PC-9 (cell line): ENCODE measurements at regions not wholly inside any gene's neighbourhood (a gene's known extent, or its start where the extent isn't known, plus 50 kb on each side); places are given as distances from the start of the nearest gene placed in this dataset.
"Not testable (repeated sequence)": the region's sequence is repeated elsewhere in the genome, so short reads cannot be mapped to it uniquely, and the experiment has no call there.

Experiments
- BruUV-seq: library from RNA; stranded (reverse); fragments of 400-500 nt; replicated peaks from 2 replicates; lab custom pipeline; 2021; lab: Mats Ljungman, UMichigan
- CTCF ChIA-PET: fragments of 300-600 bp; sonication (Branson Sonifier 250); formaldehyde crosslinking; loops from one replicate; lab custom pipeline; 2022; ENCODE audit warnings: antibody characterized with exemption; lab: Charles Lee
- POLR2A ChIA-PET: fragments of 300-600 bp; sonication (Branson Sonifier 250); formaldehyde crosslinking; loops from one replicate; lab custom pipeline; 2022; ENCODE audit warnings: antibody characterized with exemption; ENCODE audit not compliant: unreplicated experiment; lab: Charles Lee
- DNase-seq, 2 experiments: peaks; one replicate each; pipeline versions ENCODE4 v3.0.0 to v3.0.0-alpha.2; 2015 to 2022; ENCODE audit warnings: mixed read lengths in 1 of 2
- H2AFZ ChIP-seq: fragments of 200-600 bp; sonication (generic); 2 replicates; pipeline ENCODE4 v1.8.1; 2017; ENCODE audit warnings: antibody characterized with exemption
- H3F3A ChIP-seq: fragments of 200-600 bp; sonication (generic); 2 replicates; pipeline ENCODE4 v1.8.1; 2017; ENCODE audit warnings: antibody characterized with exemption, mild to moderate bottlenecking, low read depth; ENCODE audit not compliant: insufficient read depth
- H3K27ac ChIP-seq: fragments of 200-600 bp; sonication (generic); 2 replicates; pipeline ENCODE4 v1.6.1; 2016; ENCODE audit warnings: mixed run types
- H3K27me3 ChIP-seq: fragments of 200-600 bp; sonication (generic); 2 replicates; pipeline ENCODE4 v1.6.1; 2016; ENCODE audit warnings: low read depth, mixed run types; ENCODE audit not compliant: insufficient read depth
- H3K36me3 ChIP-seq: fragments of 200-600 bp; sonication (generic); 2 replicates; pipeline ENCODE4 v1.6.1; 2016; ENCODE audit warnings: low read depth, mixed run types
- H3K4me1 ChIP-seq: fragments of 200-600 bp; sonication (generic); replicated peaks from 2 replicates; pipeline ENCODE4 v1.6.1; 2016; ENCODE audit warnings: mixed run types; ENCODE audit not compliant: insufficient read depth
- H3K4me2 ChIP-seq: fragments of 200-600 bp; sonication (generic); 2 replicates; pipeline ENCODE4 v1.6.1; 2017; ENCODE audit warnings: mixed run types
- H3K4me3 ChIP-seq: fragments of 200-600 bp; sonication (generic); 2 replicates; pipeline ENCODE4 v1.6.1; 2016; ENCODE audit warnings: mixed run types
- H3K79me2 ChIP-seq: fragments of 200-600 bp; sonication (generic); 2 replicates; pipeline ENCODE4 v1.6.1; 2017; ENCODE audit warnings: low read depth, mixed run types
- H3K9me2 ChIP-seq: fragments of 200-600 bp; sonication (generic); 2 replicates; pipeline ENCODE4 v1.8.1; 2017; ENCODE audit warnings: mild to moderate bottlenecking; ENCODE audit not compliant: insufficient read depth
- H3K9me3 ChIP-seq: fragments of 200-600 bp; sonication (generic); 2 replicates; pipeline ENCODE4 v1.8.1; 2016; ENCODE audit warnings: low read depth; ENCODE audit not compliant: insufficient read depth
- H4K20me1 ChIP-seq: fragments of 200-600 bp; sonication (generic); 2 replicates; pipeline ENCODE4 v1.8.1; 2017; ENCODE audit not compliant: insufficient read depth
- EZH2 ChIP-seq: fragments of 200-600 bp; sonication (generic); IDR thresholded peaks from 2 replicates; pipeline ENCODE4 v1.8.0; 2017; ENCODE audit warnings: antibody characterized with exemption, low read depth
- intact Hi-C: fragments of 100-400 bp; cut with micrococcal nuclease; formaldehyde crosslinking; loops from one replicate; pipeline ENCODE4 v1.10.0; 2022; ENCODE audit not compliant: unreplicated experiment
- TF ChIP-seq, protein P1 (sequence below): fragments of 200-600 bp; sonication (generic); conservative IDR thresholded peaks from 2 replicates; pipeline ENCODE4 v1.6.1; 2017; ENCODE audit warnings: mixed run types, antibody characterized with exemption, mild to moderate bottlenecking, moderate library complexity

DNA sequence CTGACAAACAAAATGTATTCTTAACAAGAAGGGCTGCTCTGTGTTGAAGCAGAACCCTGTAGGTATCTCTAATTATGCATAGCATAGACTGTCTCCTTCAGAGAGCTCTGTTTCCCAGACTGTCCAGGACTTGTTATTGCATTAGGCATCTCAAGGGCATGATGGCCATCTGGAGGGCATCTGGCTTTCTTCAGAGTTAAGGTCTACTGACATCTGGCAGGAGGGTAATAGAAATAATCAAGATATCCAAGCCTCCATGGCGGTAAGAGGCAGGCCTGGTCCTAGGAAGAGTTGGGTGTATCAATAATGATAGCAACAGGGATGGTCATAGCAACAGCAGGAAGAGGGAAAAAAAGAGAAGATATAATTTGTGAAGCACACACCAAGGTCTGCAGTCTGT, 161.2 kb downstream of the TTC8 start:
- H3K27ac ChIP-seq, result no peak overlapping the region
- CTCF ChIA-PET, result no interaction called here
- peaks cover 30% of the 10 kb centered on the region for H3K4me1 ChIP-seq

DNA sequence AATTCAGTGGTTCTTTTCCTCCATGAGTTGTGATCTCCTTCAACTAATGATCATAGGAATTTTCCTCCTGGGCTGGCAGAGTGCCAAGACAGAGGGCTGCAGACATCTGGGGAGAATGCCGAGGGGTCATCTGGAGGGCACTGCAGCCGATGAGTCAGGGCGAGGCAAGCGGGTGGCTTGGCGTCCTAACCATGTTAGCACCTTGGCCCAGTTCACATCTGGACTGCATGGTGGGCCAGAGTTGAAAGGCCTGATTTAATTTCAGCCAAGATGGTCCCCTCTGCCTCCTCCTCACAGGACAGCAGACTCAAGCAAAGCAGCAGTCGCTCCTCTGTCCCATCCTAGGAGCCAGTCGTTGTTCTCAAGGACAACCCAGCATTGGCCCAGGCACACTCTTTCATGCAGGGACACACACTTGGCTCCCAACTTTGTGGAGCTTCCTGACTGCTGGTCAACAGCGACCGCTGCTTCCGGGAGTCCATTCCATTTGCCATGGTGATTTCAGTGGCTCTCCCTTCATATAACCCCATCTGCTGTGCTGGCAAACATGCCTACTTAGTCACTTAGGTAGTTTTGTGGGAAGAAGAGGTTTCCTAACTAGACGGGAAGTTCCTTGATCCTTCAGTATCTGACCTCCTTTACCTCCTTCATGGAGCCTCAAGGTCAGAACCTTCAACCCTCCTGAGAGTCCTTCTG, 161.8 kb downstream of the TTC8 start:
- ChIA-PET CTCF (no interaction called here), POLR2A (no interaction called here)
- Histone ChIP-seq H3K9me2 (no peaks in the 10 kb centered on the region), H4K20me1 (no peaks in the 10 kb centered on the region), H3K9me3 (no peaks in the 10 kb centered on the region), H3K36me3 (no peaks in the 10 kb centered on the region), H3K27me3 (no peaks in the 10 kb centered on the region), H3F3A (peaks cover 11% of the 10 kb centered on the region; the same call in 1 of the 2 replicates), H3K4me1 (peaks cover 30% of the 10 kb centered on the region), H3K4me3 (no peak overlapping the region), H3K27ac (peak overlapping the region; percentile 74), H2AFZ (no peak overlapping the region), H3K4me2 (no peak overlapping the region), H3K79me2 (no peaks in the 10 kb centered on the region)
- DNase-seq, result peak in 1 of 2 experiments; percentile 0
- no TSS peak for BruUV-seq
- intact Hi-C loops, result no loop called here
- TF ChIP-seq, protein P1, sequence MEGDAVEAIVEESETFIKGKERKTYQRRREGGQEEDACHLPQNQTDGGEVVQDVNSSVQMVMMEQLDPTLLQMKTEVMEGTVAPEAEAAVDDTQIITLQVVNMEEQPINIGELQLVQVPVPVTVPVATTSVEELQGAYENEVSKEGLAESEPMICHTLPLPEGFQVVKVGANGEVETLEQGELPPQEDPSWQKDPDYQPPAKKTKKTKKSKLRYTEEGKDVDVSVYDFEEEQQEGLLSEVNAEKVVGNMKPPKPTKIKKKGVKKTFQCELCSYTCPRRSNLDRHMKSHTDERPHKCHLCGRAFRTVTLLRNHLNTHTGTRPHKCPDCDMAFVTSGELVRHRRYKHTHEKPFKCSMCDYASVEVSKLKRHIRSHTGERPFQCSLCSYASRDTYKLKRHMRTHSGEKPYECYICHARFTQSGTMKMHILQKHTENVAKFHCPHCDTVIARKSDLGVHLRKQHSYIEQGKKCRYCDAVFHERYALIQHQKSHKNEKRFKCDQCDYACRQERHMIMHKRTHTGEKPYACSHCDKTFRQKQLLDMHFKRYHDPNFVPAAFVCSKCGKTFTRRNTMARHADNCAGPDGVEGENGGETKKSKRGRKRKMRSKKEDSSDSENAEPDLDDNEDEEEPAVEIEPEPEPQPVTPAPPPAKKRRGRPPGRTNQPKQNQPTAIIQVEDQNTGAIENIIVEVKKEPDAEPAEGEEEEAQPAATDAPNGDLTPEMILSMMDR, result no peak
- no peak for TF ChIP-seq EZH2

More for the DNA sequence above, 161.2 kb downstream of the TTC8 start:
- Histone ChIP-seq H2AFZ (no peak overlapping the region), H3K9me3 (no peaks in the 10 kb centered on the region), H3F3A (peaks cover 11% of the 10 kb centered on the region; the same call in 1 of the 2 replicates), H3K79me2 (no peaks in the 10 kb centered on the region), H3K4me3 (no peak overlapping the region), H3K9me2 (no peaks in the 10 kb centered on the region), H3K36me3 (no peaks in the 10 kb centered on the region), H3K27me3 (no peaks in the 10 kb centered on the region), H3K4me2 (no peak overlapping the region), H4K20me1 (no peaks in the 10 kb centered on the region)
- no peak for TF ChIP-seq EZH2
- no TSS peak for BruUV-seq
- intact Hi-C loops, result no loop called here
- DNase-seq, result no peak
- POLR2A ChIA-PET, result no interaction called here

DNA sequence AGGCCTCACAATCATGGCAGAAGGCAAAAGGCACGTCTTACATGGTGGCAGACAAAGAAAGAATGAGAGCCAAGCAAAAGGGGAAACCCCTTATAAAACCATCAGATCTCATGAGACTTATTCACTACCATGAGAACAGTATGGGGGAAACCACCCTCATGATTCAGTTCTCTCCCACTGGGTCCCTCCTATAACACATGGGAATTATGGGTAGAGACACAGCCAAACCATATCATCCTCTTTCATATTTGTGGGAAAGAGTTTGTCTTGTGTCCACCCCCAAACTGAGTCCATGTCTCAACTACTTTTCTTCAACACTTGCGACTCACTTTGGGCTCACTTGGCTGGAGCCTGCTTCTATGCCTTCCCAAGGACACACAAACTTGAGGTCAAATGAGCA, 162.5 kb downstream of the TTC8 start:
- BruUV-seq, CTCF ChIA-PET, H3K4me3 ChIP-seq, H4K20me1 ChIP-seq, H3K79me2 ChIP-seq, H3K36me3 ChIP-seq, POLR2A ChIA-PET, H3K9me2 ChIP-seq, intact Hi-C loops, H3K27me3 ChIP-seq, H3K9me3 ChIP-seq, H2AFZ ChIP-seq, H3K4me2 ChIP-seq, DNase-seq: not testable (repeated sequence)
- Histone ChIP-seq H3F3A (peaks cover 11% of the 10 kb centered on the region; the same call in 1 of the 2 replicates), H3K27ac (peak overlapping the region; percentile 74), H3K4me1 (peaks cover 30% of the 10 kb centered on the region)

DNA sequence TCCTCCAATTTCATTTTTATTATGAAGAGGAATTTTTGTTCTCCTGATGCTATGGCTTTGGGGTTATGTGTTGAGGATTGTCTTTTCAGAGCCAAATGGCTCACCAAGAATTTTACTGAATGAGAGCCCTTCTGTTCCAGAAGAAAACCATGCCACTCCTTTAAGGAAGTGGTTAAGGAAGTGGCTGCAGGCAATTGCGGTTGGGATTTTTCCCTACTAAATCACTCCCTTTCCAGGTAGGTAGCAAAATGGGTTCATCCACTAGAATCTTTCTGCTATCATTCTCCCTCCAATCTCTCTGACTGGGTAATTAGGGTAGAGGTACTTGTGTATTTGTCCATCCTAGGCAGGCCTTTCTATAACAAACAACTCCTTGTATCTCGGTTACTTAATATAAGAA, 163.1 kb downstream of the TTC8 start:
- TF ChIP-seq, protein P1, result no peak
- no peak for TF ChIP-seq EZH2
- H4K20me1 ChIP-seq, result no peaks in the 10 kb centered on the region
- H3K27ac ChIP-seq, result peak overlapping the region; percentile 74
- no peaks in the 10 kb centered on the region for H3K27me3 ChIP-seq
- H3F3A ChIP-seq, result peaks cover 11% of the 10 kb centered on the region; the same call in 1 of the 2 replicates
- no peak overlapping the region for H3K4me3 ChIP-seq
- H3K4me2 ChIP-seq, result no peak overlapping the region
- intact Hi-C loops, result no loop called here
- peaks cover 30% of the 10 kb centered on the region for H3K4me1 ChIP-seq
- no peaks in the 10 kb centered on the region for H3K36me3 ChIP-seq
- H2AFZ ChIP-seq, result no peak overlapping the region
- CTCF ChIA-PET, result interaction anchor here (0.7 kb wide), 1 partner anchor 16 kb away, joined by 6 read pairs; no protein-coding TSS in a partner anchor
- no peaks in the 10 kb centered on the region for H3K79me2 ChIP-seq
- POLR2A ChIA-PET, result no interaction called here
- BruUV-seq, result no TSS peak
- peak in 1 of 2 experiments; percentile 42 for DNase-seq
- no peaks in the 10 kb centered on the region for H3K9me3 ChIP-seq
- no peaks in the 10 kb centered on the region for H3K9me2 ChIP-seq
